ENCODE measurements at regions not wholly inside any gene's neighbourhood (a gene's known extent, or its start where the extent isn't known, plus 50 kb on each side); places are given as distances from the start of the nearest gene placed in this dataset.

DNA sequence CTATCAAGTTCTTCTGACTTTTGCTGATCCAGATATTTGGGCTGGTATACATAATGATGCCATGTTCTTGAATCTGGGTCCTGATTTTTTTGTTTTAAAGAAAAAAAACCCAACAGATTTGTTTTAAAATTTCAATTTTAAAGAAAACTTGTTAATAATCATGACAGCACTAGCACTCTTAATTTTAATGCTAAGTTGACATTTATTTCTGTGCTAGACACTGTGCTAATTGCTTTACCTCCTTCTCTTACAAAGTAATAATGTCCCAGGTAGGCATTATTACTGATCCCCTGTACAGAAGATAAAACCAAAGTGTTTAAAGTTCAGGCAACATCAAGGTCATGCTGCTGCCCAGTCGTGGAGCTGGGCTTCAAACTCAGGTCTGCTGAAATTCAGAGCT, 101.9 kb downstream of the ZNF608 start:
- TF ChIP-seq, protein P1, sequence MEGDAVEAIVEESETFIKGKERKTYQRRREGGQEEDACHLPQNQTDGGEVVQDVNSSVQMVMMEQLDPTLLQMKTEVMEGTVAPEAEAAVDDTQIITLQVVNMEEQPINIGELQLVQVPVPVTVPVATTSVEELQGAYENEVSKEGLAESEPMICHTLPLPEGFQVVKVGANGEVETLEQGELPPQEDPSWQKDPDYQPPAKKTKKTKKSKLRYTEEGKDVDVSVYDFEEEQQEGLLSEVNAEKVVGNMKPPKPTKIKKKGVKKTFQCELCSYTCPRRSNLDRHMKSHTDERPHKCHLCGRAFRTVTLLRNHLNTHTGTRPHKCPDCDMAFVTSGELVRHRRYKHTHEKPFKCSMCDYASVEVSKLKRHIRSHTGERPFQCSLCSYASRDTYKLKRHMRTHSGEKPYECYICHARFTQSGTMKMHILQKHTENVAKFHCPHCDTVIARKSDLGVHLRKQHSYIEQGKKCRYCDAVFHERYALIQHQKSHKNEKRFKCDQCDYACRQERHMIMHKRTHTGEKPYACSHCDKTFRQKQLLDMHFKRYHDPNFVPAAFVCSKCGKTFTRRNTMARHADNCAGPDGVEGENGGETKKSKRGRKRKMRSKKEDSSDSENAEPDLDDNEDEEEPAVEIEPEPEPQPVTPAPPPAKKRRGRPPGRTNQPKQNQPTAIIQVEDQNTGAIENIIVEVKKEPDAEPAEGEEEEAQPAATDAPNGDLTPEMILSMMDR (conservative IDR thresholded peaks at IDR 0.05 in 1 of 2, IDR thresholded peaks at IDR 0.05 in 1 of 2; ENCODE audit: low read depth in 1 of 2, low read length in 2 of 2), result no peak
- no peak for TF ChIP-seq EZH2 (IDR thresholded peaks at IDR 0.05; ENCODE audit: low read length, missing control alignments)

Data from fibroblast of lung (primary cell).